Ishikawa (cell line): ENCODE measurements at regions not wholly inside any gene's neighbourhood (a gene's known extent, or its start where the extent isn't known, plus 50 kb on each side); places are given as distances from the start of the nearest gene placed in this dataset.

Source experiments
- CEBPB ChIP-seq: IDR thresholded peaks from 2 replicates; pipeline ENCODE4 v1.6.1; 2012
- CREB1 ChIP-seq: IDR thresholded peaks from 2 replicates; pipeline ENCODE4 v1.6.1; 2012; ENCODE audit warnings: low read depth
- EGR1 ChIP-seq: IDR thresholded peaks from 2 replicates; pipeline ENCODE4 v1.6.1; 2012
- EP300 ChIP-seq: IDR thresholded peaks from 2 replicates; pipeline ENCODE4 v1.6.1; 2012; ENCODE audit warnings: borderline replicate concordance
- FOXM1 ChIP-seq: IDR thresholded peaks from 2 replicates; pipeline ENCODE4 v1.6.1; 2012; ENCODE audit warnings: low read depth, borderline replicate concordance
- NFIC ChIP-seq: IDR thresholded peaks from 2 replicates; pipeline ENCODE4 v1.6.1; 2012
- RAD21 ChIP-seq: IDR thresholded peaks from 2 replicates; pipeline ENCODE4 v1.6.1; 2012; ENCODE audit warnings: low read depth
- TAF1 ChIP-seq: IDR thresholded peaks from 2 replicates; pipeline ENCODE4 v1.6.1; 2012; ENCODE audit warnings: low read depth, mild to moderate bottlenecking
- TCF12 ChIP-seq: IDR thresholded peaks from 2 replicates; pipeline ENCODE4 v1.6.1; 2012; ENCODE audit warnings: low read depth
- TEAD4 ChIP-seq: IDR thresholded peaks from 2 replicates; pipeline ENCODE4 v1.6.1; 2012
- YY1 ChIP-seq: IDR thresholded peaks from 2 replicates; pipeline ENCODE4 v1.6.1; 2012; ENCODE audit warnings: low read depth
- ZBTB7A ChIP-seq: IDR thresholded peaks from 2 replicates; pipeline ENCODE4 v1.6.1; 2012; ENCODE audit warnings: low read depth
- TF ChIP-seq, protein P1 (sequence below): IDR thresholded peaks from 2 replicates; pipeline ENCODE4 v1.6.1; 2012
- TF ChIP-seq, protein P2 (sequence below): IDR thresholded peaks from 2 replicates; pipeline ENCODE4 v1.6.1; 2012; ENCODE audit warnings: low read depth, mild to moderate bottlenecking
- TF ChIP-seq, protein P3 (sequence below): IDR thresholded peaks from 2 replicates; pipeline ENCODE4 v1.6.1; 2012

DNA sequence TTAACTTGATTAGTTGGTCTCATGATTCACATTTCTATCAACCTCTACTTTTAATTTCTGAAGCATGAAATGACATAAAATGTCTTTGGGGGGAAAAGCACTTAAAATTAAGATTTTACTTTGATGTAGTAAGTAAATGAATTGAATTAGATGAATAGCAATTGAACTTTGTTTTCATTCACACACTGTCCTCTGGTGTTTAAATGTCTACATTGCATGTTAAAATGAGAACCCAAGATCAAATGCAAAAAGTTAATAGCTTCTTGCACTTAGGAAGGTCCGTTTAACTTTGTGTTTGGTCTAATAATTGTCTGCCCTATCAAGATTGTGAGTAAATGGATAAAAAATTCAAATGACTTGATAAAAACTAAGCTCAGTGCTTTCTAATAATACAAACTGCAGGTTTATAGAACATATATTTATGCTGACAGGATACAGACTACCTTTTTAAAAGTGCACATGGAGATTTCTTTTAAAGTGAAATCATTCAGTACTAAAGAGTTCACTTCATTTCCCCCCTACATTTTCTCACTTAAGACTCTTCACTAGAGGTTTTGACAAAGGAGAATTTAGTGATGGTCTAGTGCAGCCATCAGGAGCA is 156.2 kb upstream of the NABP1 start:
- TF ChIP-seq RAD21 = peak; percentile 77
- TF ChIP-seq, protein P1, sequence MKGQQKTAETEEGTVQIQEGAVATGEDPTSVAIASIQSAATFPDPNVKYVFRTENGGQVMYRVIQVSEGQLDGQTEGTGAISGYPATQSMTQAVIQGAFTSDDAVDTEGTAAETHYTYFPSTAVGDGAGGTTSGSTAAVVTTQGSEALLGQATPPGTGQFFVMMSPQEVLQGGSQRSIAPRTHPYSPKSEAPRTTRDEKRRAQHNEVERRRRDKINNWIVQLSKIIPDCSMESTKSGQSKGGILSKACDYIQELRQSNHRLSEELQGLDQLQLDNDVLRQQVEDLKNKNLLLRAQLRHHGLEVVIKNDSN = no peak

DNA sequence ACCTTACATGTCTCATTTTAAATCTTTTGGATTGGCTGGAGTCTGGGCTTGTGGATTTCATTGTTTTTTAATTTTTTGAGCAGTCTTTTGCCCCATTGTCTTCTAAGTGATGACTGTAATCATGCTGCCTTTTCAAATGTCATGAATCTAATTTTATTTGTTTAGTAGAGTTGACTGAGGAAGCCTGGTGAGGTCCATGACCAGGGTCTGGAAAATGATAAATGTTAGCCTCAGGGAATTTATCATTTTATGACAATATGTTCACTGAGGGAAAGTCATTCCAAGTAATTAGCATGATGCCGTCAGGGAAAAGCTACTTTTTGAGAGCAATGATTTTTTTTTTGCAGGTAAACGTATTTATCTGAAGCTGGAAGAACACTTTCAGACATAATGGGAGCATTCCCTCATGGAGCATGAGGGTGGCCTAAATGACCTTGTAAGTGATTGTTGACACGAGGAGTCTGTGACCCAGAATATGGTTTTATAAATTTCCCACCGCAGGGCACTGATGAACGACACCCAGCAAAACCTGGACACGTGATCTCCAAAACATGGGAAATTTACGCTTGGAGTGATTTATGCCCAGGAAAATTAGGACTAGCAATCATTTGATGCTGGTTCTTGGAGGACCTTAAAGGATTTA is 155.3 kb upstream of the NABP1 start:
- TF ChIP-seq EGR1 = no peak
- TF ChIP-seq, protein P2, sequence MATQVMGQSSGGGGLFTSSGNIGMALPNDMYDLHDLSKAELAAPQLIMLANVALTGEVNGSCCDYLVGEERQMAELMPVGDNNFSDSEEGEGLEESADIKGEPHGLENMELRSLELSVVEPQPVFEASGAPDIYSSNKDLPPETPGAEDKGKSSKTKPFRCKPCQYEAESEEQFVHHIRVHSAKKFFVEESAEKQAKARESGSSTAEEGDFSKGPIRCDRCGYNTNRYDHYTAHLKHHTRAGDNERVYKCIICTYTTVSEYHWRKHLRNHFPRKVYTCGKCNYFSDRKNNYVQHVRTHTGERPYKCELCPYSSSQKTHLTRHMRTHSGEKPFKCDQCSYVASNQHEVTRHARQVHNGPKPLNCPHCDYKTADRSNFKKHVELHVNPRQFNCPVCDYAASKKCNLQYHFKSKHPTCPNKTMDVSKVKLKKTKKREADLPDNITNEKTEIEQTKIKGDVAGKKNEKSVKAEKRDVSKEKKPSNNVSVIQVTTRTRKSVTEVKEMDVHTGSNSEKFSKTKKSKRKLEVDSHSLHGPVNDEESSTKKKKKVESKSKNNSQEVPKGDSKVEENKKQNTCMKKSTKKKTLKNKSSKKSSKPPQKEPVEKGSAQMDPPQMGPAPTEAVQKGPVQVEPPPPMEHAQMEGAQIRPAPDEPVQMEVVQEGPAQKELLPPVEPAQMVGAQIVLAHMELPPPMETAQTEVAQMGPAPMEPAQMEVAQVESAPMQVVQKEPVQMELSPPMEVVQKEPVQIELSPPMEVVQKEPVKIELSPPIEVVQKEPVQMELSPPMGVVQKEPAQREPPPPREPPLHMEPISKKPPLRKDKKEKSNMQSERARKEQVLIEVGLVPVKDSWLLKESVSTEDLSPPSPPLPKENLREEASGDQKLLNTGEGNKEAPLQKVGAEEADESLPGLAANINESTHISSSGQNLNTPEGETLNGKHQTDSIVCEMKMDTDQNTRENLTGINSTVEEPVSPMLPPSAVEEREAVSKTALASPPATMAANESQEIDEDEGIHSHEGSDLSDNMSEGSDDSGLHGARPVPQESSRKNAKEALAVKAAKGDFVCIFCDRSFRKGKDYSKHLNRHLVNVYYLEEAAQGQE = no peak
- TF ChIP-seq TEAD4 = no peak
- TF ChIP-seq, protein P3, sequence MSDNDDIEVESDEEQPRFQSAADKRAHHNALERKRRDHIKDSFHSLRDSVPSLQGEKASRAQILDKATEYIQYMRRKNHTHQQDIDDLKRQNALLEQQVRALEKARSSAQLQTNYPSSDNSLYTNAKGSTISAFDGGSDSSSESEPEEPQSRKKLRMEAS = no peak
- no peak for TF ChIP-seq ZBTB7A
- no peak for TF ChIP-seq CREB1
- TF ChIP-seq NFIC = no peak
- TF ChIP-seq EP300 = no peak
- TF ChIP-seq RAD21 = no peak
- TF ChIP-seq, protein P1 = no peak
- no peak for TF ChIP-seq TAF1
- TF ChIP-seq CEBPB = no peak
- TF ChIP-seq TCF12 = no peak
- no peak for TF ChIP-seq YY1
- no peak for TF ChIP-seq FOXM1

DNA sequence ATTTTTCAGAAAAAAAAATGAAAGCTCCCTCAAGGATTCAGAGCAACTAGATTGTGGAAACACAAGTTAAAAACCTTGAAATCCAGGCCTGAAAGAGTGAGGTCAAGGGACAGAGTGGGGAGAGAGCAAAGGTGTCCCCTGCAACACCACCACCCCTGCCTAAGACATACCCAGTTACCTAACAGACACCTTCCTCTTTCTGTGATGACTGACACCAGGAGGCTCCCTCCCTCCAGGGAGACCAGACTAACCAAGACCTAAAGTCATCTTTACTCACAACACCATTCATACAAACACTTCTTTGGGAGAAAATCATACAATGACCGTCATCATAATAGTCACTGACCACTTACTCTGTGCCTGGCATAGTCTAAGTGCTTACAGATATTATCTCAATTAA is 151.8 kb upstream of the NABP1 start:
- TF ChIP-seq FOXM1 = no peak
- no peak for TF ChIP-seq TAF1
- no peak for TF ChIP-seq EGR1
- TF ChIP-seq TCF12 = no peak
- TF ChIP-seq YY1 = no peak
- TF ChIP-seq, protein P3 = no peak
- no peak for TF ChIP-seq CEBPB
- TF ChIP-seq ZBTB7A = no peak

DNA sequence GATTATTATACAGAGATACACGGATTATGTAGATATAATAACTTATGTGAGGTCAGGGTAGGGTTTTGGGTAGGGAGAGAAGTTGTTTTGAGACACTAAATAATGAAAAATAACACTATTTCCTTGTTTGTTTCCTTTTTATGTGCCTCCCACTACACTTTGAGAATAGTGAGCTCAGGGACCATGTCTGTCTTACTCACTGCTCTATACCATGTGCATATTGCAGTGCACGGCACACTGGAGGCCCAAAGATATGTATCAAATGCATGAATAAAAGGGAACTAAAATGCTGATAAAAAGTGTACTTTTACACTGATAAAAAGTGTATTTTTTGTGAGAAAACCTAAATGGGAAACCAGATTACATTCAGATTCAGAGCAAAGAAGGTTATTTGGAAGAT is 151.4 kb upstream of the NABP1 start:
- TF ChIP-seq TCF12 (no peak), CREB1 (no peak), YY1 (no peak), RAD21 (no peak), CEBPB (no peak), FOXM1 (no peak), TAF1 (no peak), TEAD4 (no peak), NFIC (no peak), EP300 (no peak)
- TF ChIP-seq, protein P3 = no peak
- TF ChIP-seq, protein P2 = no peak
- TF ChIP-seq, protein P1 = no peak

DNA sequence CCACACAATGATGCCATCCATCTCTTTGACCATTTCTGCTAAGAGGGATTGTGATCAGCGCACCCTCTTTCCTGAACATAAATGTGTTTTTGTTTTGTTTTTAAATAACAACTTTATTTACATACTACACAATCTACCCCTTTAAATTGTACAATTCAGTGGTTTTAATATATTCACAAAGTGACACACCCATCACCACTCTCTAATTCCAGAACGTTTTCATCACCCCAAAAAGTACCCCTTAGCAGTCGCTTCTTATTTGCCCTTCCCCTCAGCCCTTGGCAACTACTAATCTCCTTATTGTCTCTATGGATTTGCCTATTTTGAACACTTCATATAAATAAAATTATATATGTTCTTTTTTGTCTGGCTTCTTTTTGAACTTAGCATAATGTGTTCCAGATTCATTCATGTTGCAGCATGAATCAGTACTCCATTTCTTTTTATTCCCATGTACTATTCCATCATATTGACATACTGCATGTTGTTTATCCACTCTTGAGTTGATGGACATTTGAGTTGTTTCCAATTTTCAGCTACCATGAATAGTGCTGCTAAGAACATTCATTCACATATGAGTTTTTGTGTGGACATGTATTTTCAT is 150.9 kb upstream of the NABP1 start:
- TF ChIP-seq TCF12 = no peak
- TF ChIP-seq TEAD4 = no peak
- TF ChIP-seq CEBPB = no peak
- TF ChIP-seq YY1 = no peak
- no peak for TF ChIP-seq TAF1
- no peak for TF ChIP-seq FOXM1
- TF ChIP-seq, protein P2 = no peak
- no peak for TF ChIP-seq NFIC
- no peak for TF ChIP-seq EGR1
- TF ChIP-seq EP300 = no peak
- no peak for TF ChIP-seq RAD21
- TF ChIP-seq ZBTB7A = no peak
- TF ChIP-seq, protein P3 = no peak
- TF ChIP-seq CREB1 = no peak
- TF ChIP-seq, protein P1 = no peak
